Forelimb muscle (tissue), 1 donor: ENCODE measurements at regions not wholly inside any gene's neighbourhood (a gene's known extent, or its start where the extent isn't known, plus 50 kb on each side); places are given as distances from the start of the nearest gene placed in this dataset.
"Not testable (repeated sequence)": the region's sequence is repeated elsewhere in the genome, so short reads cannot be mapped to it uniquely, and the experiment has no call there.

Source experiments
- DNase-seq: peaks from one replicate; pipeline ENCODE4 v3.0.0-alpha.2; 2013; ENCODE audit warnings: low read depth

GRCh38 chr4:126130215-126130614 is 815.5 kb downstream of the FAT4 start:
- DNase-seq = no peak

GRCh38 chr4:126136922-126137781 is 822.4 kb downstream of the FAT4 start:
- DNase-seq = no peak

GRCh38 chr4:126137782-126138170 is 823.0 kb downstream of the FAT4 start:
- no peak for DNase-seq

- DNase-seq = no peak
These were observed 829.9 kb downstream of the FAT4 start for GRCh38 chr4:126144543-126145237.

GRCh38 chr4:126168484-126168883 is 853.7 kb downstream of the FAT4 start:
- DNase-seq = no peak

GRCh38 chr4:126172126-126172525 is 857.4 kb downstream of the FAT4 start:
- no peak for DNase-seq

- no peak for DNase-seq
These were observed 859.9 kb downstream of the FAT4 start for GRCh38 chr4:126174627-126175026.

- DNase-seq = no peak
These were observed 865.9 kb downstream of the FAT4 start for GRCh38 chr4:126180642-126181041.

- DNase-seq = no peak
These were observed 867.6 kb downstream of the FAT4 start for GRCh38 chr4:126182336-126182735.

- DNase-seq = no peak
These were observed 868.0 kb downstream of the FAT4 start for GRCh38 chr4:126182786-126183185.

GRCh38 chr4:126183206-126183605 is 868.5 kb downstream of the FAT4 start:
- DNase-seq = no peak

- no peak for DNase-seq
These were observed 876.8 kb downstream of the FAT4 start for GRCh38 chr4:126191536-126191935.

GRCh38 chr4:126192506-126192905 is 877.8 kb downstream of the FAT4 start:
- no peak for DNase-seq

GRCh38 chr4:126201251-126202138 is 886.7 kb downstream of the FAT4 start:
- not testable (repeated sequence) for DNase-seq

- DNase-seq = no peak
These were observed 887.5 kb downstream of the FAT4 start for GRCh38 chr4:126202226-126202625.

GRCh38 chr4:126207910-126208309 is 893.2 kb downstream of the FAT4 start:
- DNase-seq = no peak

GRCh38 chr4:126209147-126209546 is 894.4 kb downstream of the FAT4 start:
- DNase-seq = peak; percentile 43

- DNase-seq = no peak
These were observed 899.2 kb downstream of the FAT4 start for GRCh38 chr4:126213996-126214395.

GRCh38 chr4:126215759-126216158 is 901.0 kb downstream of the FAT4 start:
- no peak for DNase-seq

GRCh38 chr4:126216611-126217010 is 901.9 kb downstream of the FAT4 start:
- DNase-seq = no peak

- DNase-seq = no peak
These were observed 906.5 kb downstream of the FAT4 start for GRCh38 chr4:126221282-126221681.

- no peak for DNase-seq
These were observed 907.1 kb downstream of the FAT4 start for GRCh38 chr4:126221717-126222340.
